ENCODE measurements at regions not wholly inside any gene's neighbourhood (a gene's known extent, or its start where the extent isn't known, plus 50 kb on each side); places are given as distances from the start of the nearest gene placed in this dataset.

DNA sequence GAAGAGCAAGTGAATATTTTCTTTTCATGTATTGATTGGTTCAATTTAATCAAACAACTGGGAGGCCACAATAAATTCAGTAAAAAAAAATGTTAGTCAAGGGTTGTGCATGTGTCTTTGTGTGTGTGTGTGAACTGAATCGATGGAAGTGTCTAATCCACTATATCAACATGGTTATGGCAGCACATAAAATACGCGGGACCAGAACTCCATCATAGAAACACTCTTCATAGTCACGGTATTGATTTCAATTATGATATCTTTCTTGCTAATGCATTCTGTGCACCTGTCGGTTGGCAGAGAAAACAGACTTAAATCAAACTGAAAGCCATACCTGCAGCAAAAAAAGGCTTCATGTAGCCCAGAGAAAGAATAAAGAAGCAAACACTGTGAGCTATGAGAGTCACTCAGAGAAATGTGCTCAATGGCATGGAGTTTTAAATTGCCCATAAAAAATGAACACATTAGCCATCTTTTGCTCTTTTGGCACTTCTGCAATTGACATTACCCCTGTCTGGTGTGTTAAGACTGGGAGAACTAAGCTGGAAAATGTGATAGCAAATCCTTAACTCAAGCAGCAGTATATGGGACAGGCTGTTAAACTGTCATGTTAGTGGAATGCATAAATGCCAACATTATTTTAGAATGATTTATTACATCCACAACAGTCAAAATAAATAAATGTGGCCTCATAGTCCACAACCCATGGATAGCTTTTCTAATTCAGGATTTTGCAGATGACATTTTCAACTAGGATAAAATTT, 642.4 kb upstream of the C9orf72 start:
- DNase-seq, result no peak

GRCh38 chr9:28232686-28233085, 659.4 kb upstream of the C9orf72 start:
- no peak for DNase-seq

DNA sequence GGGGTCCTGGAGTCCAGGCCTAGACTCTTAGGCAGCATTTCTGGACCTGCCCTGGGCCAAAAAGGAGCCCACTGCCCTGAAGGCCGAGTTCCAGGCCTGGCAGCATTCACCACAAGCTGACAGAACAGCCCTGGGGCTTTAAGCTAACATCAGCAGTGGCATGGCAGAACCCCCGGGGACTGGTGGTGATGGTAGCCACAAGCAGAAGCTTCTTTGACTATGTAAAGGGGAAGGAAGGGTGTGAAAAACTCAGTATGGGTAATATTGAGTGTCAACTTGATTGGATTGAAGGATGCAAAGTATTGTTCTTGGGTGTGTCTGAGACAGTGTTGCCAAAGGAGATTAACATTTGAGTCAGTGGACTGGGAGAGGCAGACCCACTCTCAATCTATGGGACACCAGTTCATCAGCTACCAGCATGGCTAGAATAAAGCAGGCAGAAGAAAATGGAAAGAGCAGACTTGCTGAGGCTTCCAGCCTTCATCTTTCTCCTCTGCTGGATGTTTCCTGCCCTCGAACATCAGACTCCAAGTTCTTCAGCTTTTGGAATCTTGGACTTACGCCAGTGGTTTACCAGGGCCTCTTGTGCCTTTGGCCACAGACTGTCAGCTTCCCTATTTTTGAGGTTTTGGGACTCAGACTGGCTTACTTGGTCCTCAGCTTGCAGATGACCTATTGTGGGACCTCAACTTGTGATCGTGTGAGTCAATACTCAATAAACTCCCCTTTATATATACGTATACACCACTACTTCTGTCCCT, 661.0 kb upstream of the C9orf72 start:
- no peak for DNase-seq

DNA sequence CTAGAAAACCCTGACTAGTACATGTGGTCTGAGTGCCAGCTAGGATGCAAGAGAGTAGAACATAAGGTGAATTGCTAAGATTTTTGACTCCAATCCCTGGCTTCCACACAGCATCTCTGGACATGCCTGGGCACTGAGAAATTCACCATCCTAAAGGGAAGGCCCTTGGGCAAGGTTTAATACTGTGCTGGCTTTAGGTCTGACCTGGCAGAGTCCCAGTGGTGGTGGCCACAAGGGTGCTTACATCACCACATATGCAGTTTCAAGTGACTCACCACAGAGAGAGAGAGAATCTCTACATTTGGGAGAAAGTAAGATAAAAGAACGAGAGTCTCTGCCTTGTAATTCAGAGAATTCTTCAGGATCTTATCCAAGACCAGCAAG, 661.6 kb upstream of the C9orf72 start:
- DNase-seq, result no peak

DNA sequence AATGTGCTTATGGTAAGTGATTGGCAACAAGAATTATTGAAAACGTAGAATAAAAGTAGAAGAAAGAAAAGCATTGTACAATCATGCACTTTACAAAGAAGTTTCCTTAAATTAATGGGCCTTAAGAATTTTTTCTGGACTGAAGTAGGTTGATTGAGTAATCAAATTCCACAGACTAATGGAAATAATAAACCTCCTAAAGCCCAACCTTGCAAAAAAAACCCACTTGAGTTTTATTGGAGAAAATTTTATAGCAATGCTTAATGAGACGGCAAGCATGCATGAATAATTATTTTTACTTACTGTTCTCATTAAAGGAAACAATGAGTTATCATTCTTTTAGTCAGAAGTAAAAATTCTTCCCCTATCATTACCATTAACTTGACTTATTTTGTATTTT, 676.1 kb upstream of the C9orf72 start:
- no peak for DNase-seq

DNA sequence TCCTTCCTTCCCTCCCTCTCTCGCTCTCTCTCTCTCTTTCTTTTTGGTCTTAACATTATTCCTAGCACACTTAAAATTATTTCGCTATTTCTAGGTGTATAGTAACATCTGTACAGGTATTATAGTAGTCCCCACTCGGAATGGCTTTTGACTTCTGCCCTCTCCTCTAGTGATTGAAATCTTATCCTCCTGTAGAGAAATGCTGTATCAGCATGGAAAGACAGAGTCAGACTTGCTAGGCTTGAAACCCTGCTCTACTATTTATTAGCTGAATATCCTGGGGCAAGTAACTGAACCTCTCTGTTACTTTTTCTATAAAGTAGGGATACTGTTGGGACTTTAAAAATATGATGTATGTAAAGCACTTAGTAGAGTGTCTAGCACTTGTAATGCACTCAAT, 681.9 kb upstream of the C9orf72 start:
- DNase-seq, result no peak

- DNase-seq, result no peak
These were observed 687.0 kb upstream of the C9orf72 start for GRCh38 chr9:28260330-28260729.

GRCh38 chr9:28264368-28264767, 691.1 kb upstream of the C9orf72 start:
- no peak for DNase-seq

DNA sequence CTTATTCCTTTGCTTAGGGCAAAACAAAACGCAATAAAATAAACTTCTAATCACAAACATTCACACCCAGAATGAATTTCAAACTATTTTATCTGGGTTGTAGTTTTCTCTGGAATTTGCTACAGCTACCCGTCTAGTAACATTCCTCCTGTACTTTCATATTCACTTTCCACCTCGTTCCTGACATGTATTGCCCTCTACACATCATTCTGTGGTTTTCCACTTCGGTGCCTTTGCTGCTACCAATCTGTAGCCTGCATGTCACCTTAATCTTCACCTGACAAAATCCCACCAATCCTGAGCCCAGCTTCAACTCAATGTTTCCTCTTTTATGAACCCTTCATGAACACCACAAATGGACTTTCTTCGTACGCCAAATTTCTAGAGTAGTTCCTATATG, 694.1 kb upstream of the C9orf72 start:
- no peak for DNase-seq

- DNase-seq, result no peak
These were observed 696.9 kb upstream of the C9orf72 start for GRCh38 chr9:28270156-28270555.

DNA sequence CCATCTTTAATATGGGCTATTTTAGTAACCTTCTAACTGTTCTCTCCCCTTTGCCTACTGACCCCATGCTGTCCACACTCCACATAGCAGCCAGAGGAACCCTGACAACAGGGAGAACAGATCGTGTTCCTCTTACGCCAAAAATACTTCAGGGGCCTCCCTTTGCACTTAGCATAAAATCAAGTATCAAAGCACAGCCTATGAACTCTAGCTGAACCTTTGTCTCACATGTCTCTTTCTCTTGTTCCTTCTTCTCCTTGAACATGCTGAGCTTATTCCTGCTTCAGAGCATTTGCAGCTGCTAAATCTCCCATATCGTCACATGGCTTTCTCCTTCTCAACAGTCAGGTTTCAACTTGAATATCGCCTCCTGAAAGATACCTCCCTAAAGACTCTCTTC, 698.8 kb upstream of the C9orf72 start:
- DNase-seq, result no peak

DNA sequence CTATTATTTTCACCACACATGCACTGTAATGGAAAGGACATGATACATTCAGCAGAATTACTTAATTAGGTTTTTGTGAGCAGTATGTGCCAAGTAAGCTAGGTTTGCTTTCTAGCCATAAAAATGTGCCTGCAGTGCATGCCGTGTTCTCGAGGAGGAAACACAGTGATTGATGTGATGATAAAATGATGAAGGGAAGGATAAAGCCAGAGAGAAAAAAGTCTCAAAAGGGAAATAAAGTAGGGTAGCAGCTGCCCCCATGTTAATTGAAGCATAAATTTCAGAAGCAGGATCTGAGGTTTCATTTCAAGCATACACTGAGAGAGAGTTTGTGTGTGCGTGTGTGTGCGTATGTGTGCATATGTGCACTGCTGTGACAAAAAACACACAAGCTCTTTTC, 714.2 kb upstream of the C9orf72 start:
- DNase-seq, result no peak

DNA sequence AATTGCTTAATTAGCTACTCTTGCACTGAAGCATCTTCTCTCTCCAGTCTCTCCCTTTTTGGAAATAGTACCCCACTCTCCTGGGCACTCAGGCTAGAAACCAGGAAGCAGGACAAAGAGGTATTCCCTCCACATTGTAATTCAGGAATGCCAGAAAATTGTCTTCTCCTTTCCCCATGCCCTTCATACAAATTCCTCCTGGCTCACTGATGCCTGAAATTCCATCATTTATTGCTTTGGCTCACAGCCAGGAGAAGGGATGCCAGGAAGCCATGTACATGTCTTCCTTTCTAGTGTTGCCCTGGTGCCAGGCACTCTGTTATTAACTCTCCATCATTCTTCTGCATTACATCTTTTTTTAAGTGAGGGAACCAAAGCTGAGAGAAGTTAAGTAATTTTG, 716.5 kb upstream of the C9orf72 start:
- no peak for DNase-seq

GRCh38 chr9:28293369-28294090, 720.2 kb upstream of the C9orf72 start:
- no peak for DNase-seq

DNA sequence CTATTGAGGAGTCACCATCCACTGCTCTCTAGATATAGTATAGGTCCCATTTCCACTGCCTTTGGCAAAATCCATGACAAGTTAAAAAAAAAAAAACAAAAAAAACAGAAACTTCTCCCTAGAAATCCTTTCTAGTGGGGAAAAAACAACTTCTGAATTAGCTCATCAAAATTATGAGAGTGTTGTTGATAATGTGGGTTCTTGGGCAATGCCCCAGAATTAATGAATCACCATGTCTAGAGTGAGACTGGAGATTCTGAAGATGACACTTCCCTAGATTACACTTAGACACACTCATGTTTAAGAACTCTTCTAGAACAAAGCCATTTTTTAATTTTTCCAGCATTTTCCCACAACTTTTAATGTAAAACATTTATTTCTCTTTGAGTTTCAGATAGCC, 728.0 kb upstream of the C9orf72 start:
- no peak for DNase-seq

DNA sequence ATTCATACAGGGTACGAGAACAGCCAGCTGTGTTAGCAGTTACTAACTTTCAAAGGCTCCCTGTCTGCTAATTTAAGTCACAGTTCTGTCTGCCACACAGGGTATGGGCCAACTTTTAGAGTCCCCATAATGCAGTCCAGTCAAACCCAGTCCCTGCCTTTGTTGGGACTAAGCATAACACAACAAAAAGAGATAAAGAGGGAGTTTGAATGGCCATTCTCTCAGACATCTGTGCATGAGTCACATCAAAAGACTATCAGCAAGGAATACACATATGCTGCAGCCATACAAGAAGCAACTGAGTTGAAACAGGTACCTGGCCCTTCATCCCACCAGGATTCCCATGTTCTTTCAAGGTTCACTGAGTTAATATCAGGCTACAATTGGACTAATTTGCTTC, 744.5 kb upstream of the C9orf72 start:
- DNase-seq, result no peak

DNA sequence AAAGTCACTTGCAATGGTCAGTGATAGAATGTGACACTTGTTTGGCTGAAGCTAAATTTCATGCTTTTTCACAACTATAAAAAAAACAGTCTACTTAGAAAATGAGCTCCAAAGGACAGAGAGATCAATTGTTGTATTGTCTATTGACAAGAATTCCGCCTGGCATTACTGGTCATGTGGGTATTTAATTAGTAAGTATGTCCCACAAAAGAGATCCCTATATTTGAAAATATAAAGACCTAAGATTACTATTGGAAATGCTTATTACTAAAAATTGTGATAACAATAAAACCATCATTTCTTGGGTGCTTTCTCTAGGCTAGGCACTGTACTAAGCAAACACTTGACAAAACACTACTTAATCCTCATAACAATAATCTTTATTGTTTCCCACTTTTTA, 745.2 kb upstream of the C9orf72 start:
- no peak for DNase-seq

GRCh38 chr9:28319981-28320380, 746.7 kb upstream of the C9orf72 start:
- DNase-seq, result no peak

GRCh38 chr9:28320616-28321015, 747.3 kb upstream of the C9orf72 start:
- DNase-seq, result no peak

- DNase-seq, result no peak
These were observed 756.0 kb upstream of the C9orf72 start for GRCh38 chr9:28329323-28329722.

DNA sequence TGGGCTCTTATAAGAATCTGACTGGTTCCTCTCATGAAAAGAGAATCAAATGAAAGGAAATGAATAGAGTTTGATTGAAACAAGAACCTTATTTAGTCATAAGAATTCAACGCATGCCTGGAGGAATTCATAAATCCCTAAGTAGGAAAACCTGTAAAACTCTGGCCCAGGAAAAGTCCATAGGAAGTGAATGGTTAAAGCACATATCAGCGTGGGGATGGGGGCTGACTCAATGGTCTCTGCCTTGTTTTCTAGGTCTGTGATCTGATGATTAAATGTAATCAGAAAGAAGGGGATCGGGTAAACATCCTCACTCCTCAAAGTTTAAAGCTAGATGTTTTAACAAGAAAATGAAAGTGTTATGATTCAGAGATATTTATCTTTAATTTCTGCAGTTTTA, 759.4 kb upstream of the C9orf72 start:
- DNase-seq, result no peak

- no peak for DNase-seq
These were observed 768.6 kb upstream of the C9orf72 start for GRCh38 chr9:28341913-28342312.

- DNase-seq, result no peak
These were observed 769.6 kb upstream of the C9orf72 start for GRCh38 chr9:28342815-28343338.

DNA sequence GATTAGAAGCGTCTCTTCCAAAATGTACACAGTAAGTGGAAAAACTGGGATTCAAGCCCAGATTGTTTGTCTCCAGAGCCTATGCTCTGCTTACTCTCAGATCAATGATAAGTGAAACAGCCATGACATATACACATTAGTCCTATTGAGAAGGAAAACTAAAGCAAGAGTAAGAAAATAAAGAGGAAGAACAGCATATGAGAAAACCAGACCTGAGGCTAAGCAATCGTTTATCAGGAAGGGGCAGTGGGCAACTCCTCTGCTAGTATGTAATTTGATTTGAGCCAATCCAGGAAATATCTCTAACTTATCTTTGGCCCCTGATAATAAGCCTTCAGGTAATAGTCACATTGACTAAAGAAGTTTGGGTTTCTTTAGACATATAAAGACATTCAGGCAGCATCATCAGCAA, 789.9 kb upstream of the C9orf72 start:
- DNase-seq, result no peak
